Uterus (tissue), 3 donors: ENCODE measurements at regions not wholly inside any gene's neighbourhood (a gene's known extent, or its start where the extent isn't known, plus 50 kb on each side); places are given as distances from the start of the nearest gene placed in this dataset.

Experiments used
- DNase-seq, 2 donors: peaks; one replicate each; pipeline ENCODE4 v3.0.0-alpha.2; 2019 to 2020
- H3K27ac ChIP-seq, 2 donors: fragments of 200-600 bp; sonication (generic); 1 replicate in 1 of 2; 2 replicates in 1 of 2; pipeline ENCODE4 v1.5.1; 2016 to 2018
- H3K27me3 ChIP-seq, 2 donors: fragments of 200-600 bp; sonication (generic); one replicate each; pipeline ENCODE4 v1.5.1; 2018 to 2019; ENCODE audit warnings: control low read depth in 1 of 2
- H3K36me3 ChIP-seq, 2 donors: fragments of 200-600 bp; sonication (generic); one replicate each; pipeline ENCODE4 v1.5.1; 2019; ENCODE audit warnings: control low read depth in 1 of 2
- H3K4me1 ChIP-seq, 2 donors: fragments of 200-600 bp; sonication (generic); one replicate each; pipeline ENCODE4 v1.5.1; 2018 to 2019; ENCODE audit warnings: control low read depth in 1 of 2
- H3K4me3 ChIP-seq, 2 donors: fragments of 200-600 bp; sonication (generic); 1 replicate in 1 of 2; 2 replicates in 1 of 2; pipeline ENCODE4 v1.5.1; 2018 to 2019; ENCODE audit warnings: mild to moderate bottlenecking in 1 of 2
- H3K9me3 ChIP-seq, 2 donors: fragments of 200-600 bp; sonication (generic); one replicate each; pipeline ENCODE4 v1.5.1; 2019; ENCODE audit warnings: control low read depth in 1 of 2
- CTCF ChIP-seq, 4 experiments: fragments of 200-600 bp in 2 of 4; fragments of 450-650 bp in 2 of 4; sonication (generic) in 2 of 4; IDR thresholded peaks; one replicate each; pipeline ENCODE4 v1.5.1; 2016 to 2019; ENCODE audit warnings: antibody characterized with exemption in 4 of 4, mild to moderate bottlenecking in 2 of 4, moderate library complexity in 1 of 4
- POLR2A ChIP-seq, 2 donors: fragments of 450-650 bp; IDR thresholded peaks; one replicate each; pipeline ENCODE4 v1.6.1; 2016; ENCODE audit warnings: antibody characterized with exemption in 2 of 2, mild to moderate bottlenecking in 1 of 2, moderate library complexity in 1 of 2
- intact Hi-C: fragments of 100-400 bp; cut with DNase I; formaldehyde crosslinking; loops from one replicate; pipeline ENCODE4 v1.15.1; 2023; ENCODE audit warnings: low total_unique reads
- donor health status: DM: yes; HTN: yes; CAD: no.

- intact Hi-C loops, result no loop called here
- Histone ChIP-seq H3K27me3 (no peaks in the 10 kb centered on the region), H3K4me3 (no peak overlapping the region), H3K27ac (no peak overlapping the region), H3K9me3 (no peaks in the 10 kb centered on the region), H3K36me3 (no peaks in the 10 kb centered on the region), H3K4me1 (no peaks in the 10 kb centered on the region)
- TF ChIP-seq CTCF (IDR thresholded peaks at IDR 0.05) (no peak), POLR2A (IDR thresholded peaks at IDR 0.05) (no peak)
- no peak for DNase-seq
Observed at GRCh38 chr9:126114409-126114760, 212.2 kb upstream of the MVB12B start.

- TF ChIP-seq CTCF (IDR thresholded peaks at IDR 0.05) (no peak), POLR2A (IDR thresholded peaks at IDR 0.05) (no peak)
- intact Hi-C loops, result no loop called here
- no peaks in the 10 kb centered on the region for H3K9me3 ChIP-seq
- H3K4me1 ChIP-seq, result no peaks in the 10 kb centered on the region
- H3K36me3 ChIP-seq, result no peaks in the 10 kb centered on the region
- H3K4me3 ChIP-seq, result no peak overlapping the region
- H3K27ac ChIP-seq, result no peak overlapping the region
- DNase-seq, result no peak
- H3K27me3 ChIP-seq, result no peaks in the 10 kb centered on the region
Observed at GRCh38 chr9:126114850-126115460, 211.7 kb upstream of the MVB12B start.

GRCh38 chr9:126116351-126117157 lies 210.1 kb upstream of the MVB12B start:
- Histone ChIP-seq H3K9me3 (no peaks in the 10 kb centered on the region), H3K4me1 (no peaks in the 10 kb centered on the region), H3K27ac (no peak overlapping the region), H3K36me3 (no peaks in the 10 kb centered on the region), H3K27me3 (no peaks in the 10 kb centered on the region), H3K4me3 (no peak overlapping the region)
- no peak for DNase-seq
- intact Hi-C loops, result no loop called here
- no peak for TF ChIP-seq POLR2A (IDR thresholded peaks at IDR 0.05)
- no peak for TF ChIP-seq CTCF (IDR thresholded peaks at IDR 0.05)

GRCh38 chr9:126117158-126117425 lies 209.5 kb upstream of the MVB12B start:
- H3K4me1 ChIP-seq, result no peaks in the 10 kb centered on the region
- no peak for TF ChIP-seq CTCF (IDR thresholded peaks at IDR 0.05)
- TF ChIP-seq POLR2A (IDR thresholded peaks at IDR 0.05), result no peak
- intact Hi-C loops, result no loop called here
- no peaks in the 10 kb centered on the region for H3K36me3 ChIP-seq
- no peak overlapping the region for H3K4me3 ChIP-seq
- no peaks in the 10 kb centered on the region for H3K27me3 ChIP-seq
- no peak overlapping the region for H3K27ac ChIP-seq
- DNase-seq, result no peak
- H3K9me3 ChIP-seq, result no peaks in the 10 kb centered on the region

- Histone ChIP-seq H3K4me3 (no peak overlapping the region), H3K9me3 (no peaks in the 10 kb centered on the region), H3K36me3 (no peaks in the 10 kb centered on the region), H3K27me3 (no peaks in the 10 kb centered on the region), H3K27ac (no peak overlapping the region), H3K4me1 (no peaks in the 10 kb centered on the region)
- TF ChIP-seq POLR2A (IDR thresholded peaks at IDR 0.05), result no peak
- TF ChIP-seq CTCF (IDR thresholded peaks at IDR 0.05), result no peak
- intact Hi-C loops, result no loop called here
- DNase-seq, result no peak
Observed at GRCh38 chr9:126117631-126118030, 209.0 kb upstream of the MVB12B start.
